H7 (cell line): ENCODE measurements at regions not wholly inside any gene's neighbourhood (a gene's known extent, or its start where the extent isn't known, plus 50 kb on each side); places are given as distances from the start of the nearest gene placed in this dataset.
"Not testable (repeated sequence)": the region's sequence is repeated elsewhere in the genome, so short reads cannot be mapped to it uniquely, and the experiment has no call there.

ENCODE experiments used
- DNase-seq: peaks from one replicate; pipeline ENCODE4 v3.0.0; 2012
- H3K27me3 ChIP-seq: 2 replicates; pipeline ENCODE4 v1.6.0; 2011; ENCODE audit warnings: mild to moderate bottlenecking, low read length; ENCODE audit not compliant: control insufficient read depth, insufficient read depth
- H3K36me3 ChIP-seq: replicated peaks from 2 replicates; pipeline ENCODE4 v1.5.1; 2011; ENCODE audit warnings: low read length; ENCODE audit not compliant: control insufficient read depth, insufficient read depth
- H3K4me3 ChIP-seq: 2 replicates; pipeline ENCODE4 v1.5.1; 2011; ENCODE audit warnings: low read depth, mild to moderate bottlenecking, control low read depth, low read length, moderate library complexity; ENCODE audit not compliant: insufficient read depth

GRCh38 chr20:20803011-20803410 lies 90.6 kb upstream of the RALGAPA2 start:
- Histone ChIP-seq H3K4me3 (no peak overlapping the region), H3K27me3 (no peaks in the 10 kb centered on the region), H3K36me3 (no peaks in the 10 kb centered on the region)
- DNase-seq = no peak

- H3K27me3 ChIP-seq = no peaks in the 10 kb centered on the region
- no peak for DNase-seq
- H3K4me3 ChIP-seq = no peak overlapping the region
- H3K36me3 ChIP-seq = no peaks in the 10 kb centered on the region
These were observed 89.9 kb upstream of the RALGAPA2 start for GRCh38 chr20:20802328-20802727.

- no peaks in the 10 kb centered on the region for H3K27me3 ChIP-seq
- H3K36me3 ChIP-seq = no peaks in the 10 kb centered on the region
- DNase-seq = no peak
- no peak overlapping the region for H3K4me3 ChIP-seq
These were observed 87.4 kb upstream of the RALGAPA2 start for GRCh38 chr20:20799716-20800312.

GRCh38 chr20:20797521-20798310 lies 85.3 kb upstream of the RALGAPA2 start:
- no peak for DNase-seq
- H3K4me3 ChIP-seq = no peak overlapping the region
- no peaks in the 10 kb centered on the region for H3K36me3 ChIP-seq
- H3K27me3 ChIP-seq = no peaks in the 10 kb centered on the region

- Histone ChIP-seq H3K36me3 (no peaks in the 10 kb centered on the region), H3K27me3 (no peaks in the 10 kb centered on the region), H3K4me3 (no peak overlapping the region)
- DNase-seq = no peak
These were observed 84.5 kb upstream of the RALGAPA2 start for GRCh38 chr20:20796766-20797440.

- DNase-seq = no peak
- Histone ChIP-seq H3K36me3 (no peaks in the 10 kb centered on the region), H3K4me3 (no peak overlapping the region), H3K27me3 (no peaks in the 10 kb centered on the region)
These were observed 83.3 kb upstream of the RALGAPA2 start for GRCh38 chr20:20795721-20796120.

- DNase-seq = no peak
- H3K4me3 ChIP-seq = no peak overlapping the region
- H3K27me3 ChIP-seq = no peaks in the 10 kb centered on the region
- H3K36me3 ChIP-seq = no peaks in the 10 kb centered on the region
These were observed 82.7 kb upstream of the RALGAPA2 start for GRCh38 chr20:20795119-20795518.

GRCh38 chr20:20793591-20793990 lies 81.1 kb upstream of the RALGAPA2 start:
- Histone ChIP-seq H3K27me3 (no peaks in the 10 kb centered on the region), H3K4me3 (no peak overlapping the region), H3K36me3 (no peaks in the 10 kb centered on the region)
- no peak for DNase-seq

GRCh38 chr20:20791664-20792568 lies 79.5 kb upstream of the RALGAPA2 start:
- H3K36me3 ChIP-seq = no peaks in the 10 kb centered on the region
- H3K4me3 ChIP-seq = no peak overlapping the region

GRCh38 chr20:20788308-20788707 lies 75.9 kb upstream of the RALGAPA2 start:
- H3K4me3 ChIP-seq = no peak overlapping the region
- no peaks in the 10 kb centered on the region for H3K36me3 ChIP-seq
- H3K27me3 ChIP-seq = no peaks in the 10 kb centered on the region
- no peak for DNase-seq

More at GRCh38 chr20:20791664-20792568, 79.5 kb upstream of the RALGAPA2 start:
- DNase-seq = no peak
- H3K27me3 ChIP-seq = no peaks in the 10 kb centered on the region

- DNase-seq = no peak
- Histone ChIP-seq H3K36me3 (no peaks in the 10 kb centered on the region), H3K4me3 (no peak overlapping the region), H3K27me3 (no peaks in the 10 kb centered on the region)
These were observed 74.0 kb upstream of the RALGAPA2 start for GRCh38 chr20:20786428-20786827.

- Histone ChIP-seq H3K27me3 (no peaks in the 10 kb centered on the region), H3K4me3 (no peak overlapping the region), H3K36me3 (no peaks in the 10 kb centered on the region)
- DNase-seq = no peak
These were observed 72.8 kb upstream of the RALGAPA2 start for GRCh38 chr20:20785226-20785625.

- H3K4me3 ChIP-seq, H3K36me3 ChIP-seq, DNase-seq, H3K27me3 ChIP-seq: not testable (repeated sequence)
These were observed 72.0 kb upstream of the RALGAPA2 start for GRCh38 chr20:20784450-20784849.

- H3K4me3 ChIP-seq = no peak overlapping the region
- no peaks in the 10 kb centered on the region for H3K36me3 ChIP-seq
- H3K27me3 ChIP-seq = no peaks in the 10 kb centered on the region
- DNase-seq = no peak
These were observed 71.0 kb upstream of the RALGAPA2 start for GRCh38 chr20:20783450-20783849.
